ENCODE measurements at regions not wholly inside any gene's neighbourhood (a gene's known extent, or its start where the extent isn't known, plus 50 kb on each side); places are given as distances from the start of the nearest gene placed in this dataset.

- H3K27me3 ChIP-seq (ENCODE audit: control insufficient read depth in 2 of 2, insufficient read depth in 2 of 2, low read length in 2 of 2), result peaks cover 0 to 9% of the 10 kb centered on the region in 2 experiments; a peak in 1 of 5 replicates
- WGBS (ENCODE audit: insufficient coverage, low coverage, missing lambda C conversion rate), result 0% methylated on average over 2 of the region's 2 CpGs
Observed at GRCh38 chr20:51171141-51171540, 148.2 kb upstream of the KCNG1 start.

More at GRCh38 chr20:51171141-51171540, 148.2 kb upstream of the KCNG1 start:
- no peaks in the 10 kb centered on the region for H3K4me1 ChIP-seq (replicated peaks in 1 of 2; ENCODE audit: control insufficient read depth in 2 of 2, insufficient read depth in 2 of 2, low read length in 2 of 2)
- no peak for DNase-seq (ENCODE audit: extremely low read depth in 1 of 4, low spot score in 3 of 4)
- H3K9me3 ChIP-seq (replicated peaks; ENCODE audit: control insufficient read depth, insufficient read depth, low read depth, low read length), result no peaks in the 10 kb centered on the region
- no TSS peak for BruUV-seq (replicated peaks)
- H3K79me2 ChIP-seq (ENCODE audit: control insufficient read depth, insufficient read depth, low read length), result no peaks in the 10 kb centered on the region
- no peaks in the 10 kb centered on the region for H3K9me1 ChIP-seq (ENCODE audit: control insufficient read depth, insufficient read depth, low read length)
- no peaks in the 10 kb centered on the region for H4K20me1 ChIP-seq (replicated peaks; ENCODE audit: control insufficient read depth, insufficient read depth, low read length)
- no peaks in the 10 kb centered on the region for H3K36me3 ChIP-seq (ENCODE audit: control insufficient read depth, insufficient read depth, low read length)
- H3K27ac ChIP-seq (ENCODE audit: extremely low read depth, low read depth, low read length), result no peak overlapping the region
- no peak for FAIRE-seq
- intact Hi-C loops (cut with micrococcal nuclease), result no loop called here
- no peak overlapping the region for H3K4me3 ChIP-seq
- H3K4me2 ChIP-seq (ENCODE audit: insufficient read depth, low read length), result no peak overlapping the region
- H3K9ac ChIP-seq (ENCODE audit: insufficient read depth in 1 of 2, low read depth in 2 of 2, low read length in 2 of 2), result no peak overlapping the region
- in situ Hi-C loops (cut with MboI), result no loop called here
- no peak overlapping the region for H2AFZ ChIP-seq (ENCODE audit: low read depth, low read length)
- CTCF ChIA-PET (ENCODE audit: low intra/inter-chr PET ratio), result no interaction called here
- POLR2A ChIA-PET, result no interaction called here
- no peak for TF ChIP-seq WHSC1 (IDR thresholded peaks at IDR 0.05; ENCODE audit: low read length)
- TF ChIP-seq E2F3 (CRISPR knock-in tag; IDR thresholded peaks at IDR 0.05), result no peak
- TF ChIP-seq CREM (IDR thresholded peaks at IDR 0.05; ENCODE audit: low read depth), result no peak
- no peak for TF ChIP-seq RNF2 (IDR thresholded peaks at IDR 0.05)
- TF ChIP-seq CHD4 (IDR thresholded peaks at IDR 0.05; ENCODE audit: insufficient read depth, insufficient replicate concordance, low read depth, low read length, poor library complexity, severe bottlenecking), result no peak
- TF ChIP-seq ZBTB12 (CRISPR knock-in tag; IDR thresholded peaks at IDR 0.05), result no peak
- no peak for TF ChIP-seq MYBL2 (IDR thresholded peaks at IDR 0.05; ENCODE audit: low read depth)
- no peak for TF ChIP-seq MYBL2 (CRISPR knock-in tag; IDR thresholded peaks at IDR 0.05; ENCODE audit: borderline replicate concordance)
- no peak for TF ChIP-seq MAX (CRISPR knock-in tag; IDR thresholded peaks at IDR 0.05)
- no peak for TF ChIP-seq ZNF274 (IDR thresholded peaks at IDR 0.05; ENCODE audit: borderline replicate concordance, low read depth, low read length)
- no peak for TF ChIP-seq NFE2L1 (tag; IDR thresholded peaks at IDR 0.05; ENCODE audit: borderline replicate concordance, low read depth)
- no peak for TF ChIP-seq ZNF347 (CRISPR knock-in tag; IDR thresholded peaks at IDR 0.05; ENCODE audit: low read depth)
- no peak for TF ChIP-seq TCF7L2 (IDR thresholded peaks at IDR 0.05; ENCODE audit: low read depth, low read length)
- TF ChIP-seq ZNF146 (CRISPR knock-in tag; IDR thresholded peaks at IDR 0.05; ENCODE audit: unreplicated experiment), result no peak
- no peak for TF ChIP-seq ZNF507 (tag; conservative IDR thresholded peaks at IDR 0.05)
- TF ChIP-seq RBM39 (optimal IDR thresholded peaks at IDR 0.05; ENCODE audit: low read depth, low read length), result no peak
- TF ChIP-seq DEAF1 (CRISPR knock-in tag; IDR thresholded peaks at IDR 0.05), result no peak
- no peak for TF ChIP-seq FOXP1 (CRISPR knock-in tag; IDR thresholded peaks at IDR 0.05)
- no peak for TF ChIP-seq KAT2B (IDR thresholded peaks at IDR 0.05; ENCODE audit: low read depth, low read length)
- ATAC-seq, result no peak

All from K562 (cell line).